ENCODE measurements at regions not wholly inside any gene's neighbourhood (a gene's known extent, or its start where the extent isn't known, plus 50 kb on each side); places are given as distances from the start of the nearest gene placed in this dataset.
"Not testable (repeated sequence)": the region's sequence is repeated elsewhere in the genome, so short reads cannot be mapped to it uniquely, and the experiment has no call there.

DNA sequence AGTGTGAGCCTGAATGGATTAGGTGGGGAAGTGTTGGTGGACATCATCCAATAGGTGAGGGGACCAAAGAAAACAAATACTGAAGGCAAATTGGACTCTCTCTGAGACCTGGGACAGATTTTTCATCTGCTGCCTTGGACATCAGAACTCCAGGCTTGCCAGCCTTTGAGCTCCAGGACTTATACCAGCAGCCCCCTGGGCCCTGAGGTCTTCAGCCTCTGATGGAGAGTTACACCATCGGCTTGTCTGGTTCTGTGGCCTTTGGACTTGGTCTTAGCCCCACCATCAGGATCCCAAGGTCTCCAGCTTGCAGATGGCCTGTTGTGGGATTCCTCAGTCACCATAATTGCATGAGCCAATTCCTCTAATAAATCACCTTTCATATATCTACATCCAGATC lies 80.8 kb upstream of the SLC8A3 start:
- TF ChIP-seq POLR2A (IDR thresholded peaks at IDR 0.05; ENCODE audit: low read length): no peak
- TF ChIP-seq GATA1 (IDR thresholded peaks at IDR 0.05; ENCODE audit: low read depth, low read length): no peak
- no peak for DNase-seq

DNA sequence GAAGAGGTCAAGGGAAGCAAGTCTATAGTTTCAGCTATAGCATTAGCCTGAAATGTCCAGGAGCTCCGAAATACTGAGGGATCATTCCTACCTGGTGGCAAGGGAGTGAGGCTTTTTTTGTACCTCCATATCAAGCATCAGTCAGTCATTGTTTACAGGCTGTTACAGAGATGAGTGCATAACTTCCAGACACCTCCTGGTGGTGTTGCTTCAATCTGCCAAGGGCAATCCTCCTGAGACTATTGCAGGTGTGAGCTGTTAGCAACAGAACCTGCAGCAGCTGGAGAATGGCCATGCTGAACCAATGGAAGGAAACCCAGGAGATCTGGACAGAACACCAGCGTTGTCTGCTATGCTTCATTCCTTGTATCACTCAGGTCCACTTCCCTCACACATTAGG lies 80.0 kb upstream of the SLC8A3 start:
- no peak for TF ChIP-seq POLR2A (IDR thresholded peaks at IDR 0.05; ENCODE audit: low read length)

DNA sequence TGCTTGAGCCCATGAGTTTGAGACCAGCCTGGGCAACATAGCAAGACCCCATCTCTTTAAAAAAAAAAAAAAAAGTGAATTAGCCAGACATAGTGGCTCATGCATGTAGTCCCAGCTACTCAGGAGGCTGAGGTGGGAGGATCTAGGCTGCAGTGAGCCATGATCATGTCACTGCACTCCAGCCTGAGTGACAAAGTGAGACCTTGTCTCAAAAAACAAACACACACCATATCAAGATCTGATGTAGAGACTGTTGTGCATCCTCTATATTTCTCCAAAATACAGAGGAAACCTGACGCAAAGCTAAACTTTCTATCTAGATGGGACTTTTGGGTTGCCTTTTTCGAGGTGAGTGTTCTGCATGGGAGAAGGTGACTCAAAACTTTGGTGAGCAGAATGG lies 77.4 kb upstream of the SLC8A3 start:
- no peak for DNase-seq
- TF ChIP-seq GATA1 (IDR thresholded peaks at IDR 0.05; ENCODE audit: low read depth, low read length) (no peak), POLR2A (IDR thresholded peaks at IDR 0.05; ENCODE audit: low read length) (no peak)

More for the DNA sequence above, 80.0 kb upstream of the SLC8A3 start:
- no peak for DNase-seq

- no peak for TF ChIP-seq POLR2A (IDR thresholded peaks at IDR 0.05; ENCODE audit: low read length)
- no peak for TF ChIP-seq GATA1 (IDR thresholded peaks at IDR 0.05; ENCODE audit: low read depth, low read length)
- peak; percentile 68 to 84 for DNase-seq
Observed at GRCh38 chr14:70265422-70265821, 76.7 kb upstream of the SLC8A3 start.

DNA sequence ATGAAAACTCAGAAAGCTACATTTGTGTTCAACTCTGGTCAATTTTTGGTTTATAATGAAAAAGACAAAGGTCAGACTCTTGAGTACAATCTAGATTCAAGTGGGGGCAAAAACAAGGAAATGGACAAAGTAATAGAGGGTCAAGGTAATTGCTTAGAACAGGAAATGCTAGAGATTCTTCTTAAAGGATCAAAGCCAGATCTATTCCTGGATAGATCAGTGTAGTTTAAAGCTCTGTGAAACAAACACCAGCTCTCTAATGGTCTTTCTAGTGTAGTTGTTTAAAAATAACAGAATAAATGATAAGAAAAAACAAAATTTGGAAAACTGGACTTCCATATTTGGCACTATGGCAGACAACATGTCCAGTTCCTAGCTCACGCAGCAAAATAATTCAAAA lies 70.7 kb upstream of the SLC8A3 start:
- TF ChIP-seq GATA1 (IDR thresholded peaks at IDR 0.05; ENCODE audit: low read depth, low read length) (no peak), POLR2A (IDR thresholded peaks at IDR 0.05; ENCODE audit: low read length) (no peak)
- DNase-seq: no peak

GRCh38 chr14:70257526-70257925 lies 68.8 kb upstream of the SLC8A3 start:
- peak; percentile 76 to 86 for DNase-seq
- TF ChIP-seq GATA1 (IDR thresholded peaks at IDR 0.05; ENCODE audit: low read depth, low read length) (no peak), POLR2A (IDR thresholded peaks at IDR 0.05; ENCODE audit: low read length) (no peak)

DNA sequence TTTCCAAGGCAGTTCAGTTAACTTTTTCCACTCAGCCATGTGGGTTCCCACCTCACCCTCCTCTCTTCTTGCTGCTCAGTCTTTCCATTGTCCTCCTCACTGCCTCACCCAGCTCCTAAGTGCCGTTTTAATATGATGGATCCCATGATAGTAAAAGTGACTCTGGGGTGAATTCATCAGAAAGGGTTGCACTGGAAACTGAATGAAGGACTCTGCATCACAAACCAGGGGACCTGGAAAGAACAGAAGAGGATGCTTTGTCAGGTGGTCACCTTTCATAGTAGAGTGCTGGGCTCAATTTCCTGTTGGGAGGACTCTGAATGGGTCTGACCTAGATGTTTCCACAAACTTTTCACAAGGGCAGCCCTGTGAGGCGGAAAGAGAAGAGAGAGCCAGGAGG lies 67.8 kb upstream of the SLC8A3 start:
- DNase-seq: no peak
- TF ChIP-seq POLR2A (IDR thresholded peaks at IDR 0.05; ENCODE audit: low read length) (no peak), GATA1 (IDR thresholded peaks at IDR 0.05; ENCODE audit: low read depth, low read length) (no peak)

GRCh38 chr14:70255071-70256057 lies 66.6 kb upstream of the SLC8A3 start:
- DNase-seq: peak; percentile 78 to 85
- peak; percentile 64 for TF ChIP-seq POLR2A (IDR thresholded peaks at IDR 0.05; ENCODE audit: low read length)

- DNase-seq: peak; percentile 85 to 86
- TF ChIP-seq POLR2A (IDR thresholded peaks at IDR 0.05; ENCODE audit: low read length) (no peak), GATA1 (IDR thresholded peaks at IDR 0.05; ENCODE audit: low read depth, low read length) (no peak)
Observed at GRCh38 chr14:70254476-70254961, 65.8 kb upstream of the SLC8A3 start.

GRCh38 chr14:70253547-70253946 lies 64.8 kb upstream of the SLC8A3 start:
- DNase-seq: not testable (repeated sequence)

GRCh38 chr14:70245026-70245425 lies 56.3 kb upstream of the SLC8A3 start:
- TF ChIP-seq GATA1 (IDR thresholded peaks at IDR 0.05; ENCODE audit: low read depth, low read length): no peak
- TF ChIP-seq POLR2A (IDR thresholded peaks at IDR 0.05; ENCODE audit: low read length): no peak
- DNase-seq: no peak

- TF ChIP-seq GATA1 (IDR thresholded peaks at IDR 0.05; ENCODE audit: low read depth, low read length) (no peak), POLR2A (IDR thresholded peaks at IDR 0.05; ENCODE audit: low read length) (no peak)
- DNase-seq: no peak
Observed at GRCh38 chr14:70239802-70240201, 51.1 kb upstream of the SLC8A3 start.

DNA sequence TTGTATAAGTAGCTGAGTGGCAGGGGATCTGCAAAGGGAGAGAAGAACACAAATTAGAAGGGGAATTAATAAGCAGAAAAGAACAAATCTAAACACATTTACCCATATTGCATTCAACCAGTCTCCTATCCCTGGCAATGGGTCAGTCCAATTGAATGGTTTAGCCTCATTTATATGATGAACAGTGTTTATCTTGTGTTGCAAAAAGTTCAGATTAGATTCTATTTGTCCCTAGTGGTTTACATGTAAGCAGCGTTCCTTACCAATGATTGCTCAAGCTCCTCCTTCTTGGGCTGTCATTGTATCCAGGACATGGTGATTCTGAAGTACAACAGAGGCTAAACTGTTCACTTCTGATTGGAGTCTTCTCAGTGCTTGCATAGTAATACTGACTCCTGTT lies 49.9 kb upstream of the SLC8A3 start:
- peak; percentile 71 to 82 for DNase-seq
